D721Med (cell line): ENCODE measurements at regions not wholly inside any gene's neighbourhood (a gene's known extent, or its start where the extent isn't known, plus 50 kb on each side); places are given as distances from the start of the nearest gene placed in this dataset.
"Not testable (repeated sequence)": the region's sequence is repeated elsewhere in the genome, so short reads cannot be mapped to it uniquely, and the experiment has no call there.

Experiments used
- DNase-seq: peaks from one replicate; pipeline ENCODE4 v3.0.0; 2011; ENCODE audit warnings: low spot score; ENCODE audit not compliant: insufficient read length
- FAIRE-seq: peaks from 2 replicates; lab custom pipeline; 2011; peaks lifted over from hg19 to GRCh38; lab: Jason Lieb, UNC
- CTCF ChIP-seq: IDR thresholded peaks from 2 replicates; pipeline ENCODE4 v1.5.1; 2012; ENCODE audit warnings: mild to moderate bottlenecking, control low read depth; ENCODE audit not compliant: insufficient read depth; ENCODE audit errors: missing control alignments

DNA sequence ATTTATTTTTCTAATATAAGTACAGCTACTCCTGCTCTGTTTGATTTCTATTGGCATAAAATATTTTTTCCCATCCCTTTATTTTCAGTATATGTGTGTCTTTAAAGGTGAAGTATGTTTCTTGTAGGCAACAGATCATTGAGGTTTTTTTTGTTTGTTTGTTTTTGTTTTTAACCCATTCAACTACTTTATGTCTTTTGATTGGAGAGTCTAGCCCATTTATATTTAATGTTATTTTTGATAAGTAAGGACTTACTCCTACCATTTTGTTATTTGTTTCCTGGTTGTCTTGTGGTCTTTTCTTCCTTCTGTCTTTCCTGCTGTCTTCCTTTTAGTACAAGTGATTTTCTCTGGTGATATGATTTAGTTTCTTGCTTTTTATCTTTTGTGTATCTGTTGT is 285.1 kb upstream of the PROX1 start:
- DNase-seq (no peak), FAIRE-seq (no peak)
- TF ChIP-seq CTCF: no peak

- no peak for DNase-seq
- TF ChIP-seq CTCF: no peak
- FAIRE-seq: no peak
Observed at GRCh38 chr1:213704941-213705340, 282.8 kb upstream of the PROX1 start.

GRCh38 chr1:213711833-213712490 is 275.8 kb upstream of the PROX1 start:
- DNase-seq, FAIRE-seq: not testable (repeated sequence)

DNA sequence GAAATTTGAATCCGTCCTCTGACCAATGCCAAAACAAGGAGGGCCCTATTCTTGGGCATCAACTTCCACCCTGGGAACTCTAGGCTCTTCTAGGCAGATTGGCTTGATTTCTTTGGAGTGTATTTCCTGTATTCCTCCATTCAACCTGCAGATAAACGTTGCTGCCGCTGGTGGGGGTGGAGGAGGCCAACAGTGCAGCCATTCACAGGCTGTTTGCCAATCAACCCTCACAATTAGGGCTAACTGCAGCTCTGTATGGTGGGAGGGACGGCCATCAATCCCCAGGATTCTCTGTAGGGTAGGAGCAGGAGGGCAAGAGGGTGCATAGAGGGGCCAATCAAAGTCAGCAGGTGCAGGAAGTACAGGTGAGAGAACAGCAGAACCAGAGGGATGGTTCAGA is 273.1 kb upstream of the PROX1 start:
- TF ChIP-seq CTCF: no peak
- no peak for DNase-seq
- no peak for FAIRE-seq

DNA sequence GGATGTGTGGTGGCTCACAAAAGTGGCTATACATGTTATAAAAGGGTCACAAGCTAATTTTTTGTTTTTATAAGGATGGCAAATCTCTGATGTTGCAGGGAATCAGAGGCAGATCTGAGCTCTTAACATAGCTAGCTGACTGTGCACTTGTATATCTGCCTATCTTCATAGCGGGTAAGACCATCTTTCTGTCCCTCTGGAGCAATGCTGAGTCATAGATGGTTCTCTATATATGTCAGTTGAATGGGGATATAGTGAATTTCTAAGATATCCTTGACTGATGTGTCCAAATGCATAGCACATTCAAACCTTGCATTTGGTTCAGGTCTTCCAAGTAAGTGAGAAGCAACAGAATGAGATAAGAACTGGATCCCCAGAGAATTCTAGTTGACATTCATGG is 272.6 kb upstream of the PROX1 start:
- no peak for FAIRE-seq
- no peak for TF ChIP-seq CTCF

DNA sequence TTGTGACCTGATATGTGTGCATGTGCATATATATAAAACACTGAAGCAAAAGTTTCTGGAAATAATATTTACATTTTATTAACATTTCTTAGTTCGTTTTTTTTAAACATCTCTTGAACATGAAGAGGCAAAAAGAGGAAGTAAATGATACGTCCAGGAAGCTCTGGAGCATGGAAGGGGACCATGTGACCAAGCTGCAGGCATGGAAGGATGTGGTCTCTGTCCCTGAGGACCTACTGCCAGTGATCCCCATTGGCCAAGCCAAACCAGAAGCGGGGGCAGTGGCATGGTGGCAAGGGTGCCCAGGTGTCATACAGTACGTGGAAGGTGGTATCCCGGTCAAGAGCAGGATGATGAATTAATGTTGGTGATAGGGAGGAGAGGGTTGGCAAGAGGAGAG is 268.3 kb upstream of the PROX1 start:
- no peak for DNase-seq
- TF ChIP-seq CTCF: no peak
- FAIRE-seq: no peak

More for the DNA sequence above, 272.6 kb upstream of the PROX1 start:
- no peak for DNase-seq

GRCh38 chr1:213720032-213720431 is 267.7 kb upstream of the PROX1 start:
- FAIRE-seq (no peak), DNase-seq (no peak)
- no peak for TF ChIP-seq CTCF
